Upper lobe of left lung (tissue), 6 donors: ENCODE measurements at regions not wholly inside any gene's neighbourhood (a gene's known extent, or its start where the extent isn't known, plus 50 kb on each side); places are given as distances from the start of the nearest gene placed in this dataset.

ENCODE experiments used
- ATAC-seq, 2 donors: fragments of 200-7000 bp; cut with Tn5 transposase; one replicate each; pipeline ENCODE4 v1.9.1; 2022; ENCODE audit warnings: mild to moderate bottlenecking in 2 of 2, moderate library complexity in 2 of 2; ENCODE audit not compliant: low FRiP score in 2 of 2
- DNase-seq, 2 donors: peaks; one replicate each; pipeline ENCODE4 v3.0.0-alpha.2; 2019 to 2020
- H3K27ac ChIP-seq, 4 donors: fragments of 200-600 bp; sonication (generic); one replicate each; pipeline ENCODE4 v1.5.1; 2016 to 2019
- H3K27me3 ChIP-seq, 4 donors: fragments of 200-600 bp; sonication (generic); one replicate each; pipeline ENCODE4 v1.5.1; 2017 to 2019
- H3K36me3 ChIP-seq, 4 donors: fragments of 200-600 bp; sonication (generic); one replicate each; pipeline ENCODE4 v1.5.1; 2016 to 2019
- H3K4me1 ChIP-seq, 4 donors: fragments of 200-600 bp; sonication (generic); one replicate each; pipeline ENCODE4 v1.5.1; 2018 to 2019
- H3K4me3 ChIP-seq, 4 donors: fragments of 200-600 bp; sonication (generic); one replicate each; pipeline ENCODE4 v1.5.1; 2017 to 2019; ENCODE audit warnings: mild to moderate bottlenecking in 2 of 4, moderate library complexity in 1 of 4
- H3K9me3 ChIP-seq, 4 donors: fragments of 200-600 bp; sonication (generic); one replicate each; pipeline ENCODE4 v1.5.1; 2018 to 2019
- EP300 ChIP-seq, 4 donors: sonication (generic); formaldehyde crosslinking; IDR thresholded peaks; one replicate each; pipeline ENCODE4 v1.5.1; 2017; ENCODE audit warnings: antibody characterized with exemption in 4 of 4, control low read depth in 2 of 4
- POLR2A ChIP-seq, 4 donors: fragments of 450-650 bp; IDR thresholded peaks; one replicate each; pipeline ENCODE4 v1.5.1; 2016 to 2017; ENCODE audit warnings: antibody characterized with exemption in 4 of 4, mild to moderate bottlenecking in 2 of 4
- POLR2AphosphoS5 ChIP-seq, 2 donors: sonication (generic); formaldehyde crosslinking; IDR thresholded peaks; one replicate each; pipeline ENCODE4 v1.5.1; 2017; ENCODE audit warnings: antibody characterized with exemption in 2 of 2
- WGBS, 2 donors: methylation state at CpG; one replicate each; pipeline ENCODE4 v1.1.5; 2017 to 2018; 5-methylcytosine and 5-hydroxymethylcytosine counted together
- TF ChIP-seq, protein P1 (sequence below), 6 experiments: fragments of 450-650 bp in 4 of 6; fragments of 200-600 bp in 2 of 6; sonication (generic) in 2 of 6; IDR thresholded peaks; one replicate each; pipeline ENCODE4 v1.5.1; 2016 to 2019; ENCODE audit warnings: antibody characterized with exemption in 6 of 6
- donor health status: DM: no; HTN: no; CAD: no; lungs with moderate emphysema.
- donor health status: DM: no; HTN: yes; CAD: no; lungs with severe emphysema.

DNA sequence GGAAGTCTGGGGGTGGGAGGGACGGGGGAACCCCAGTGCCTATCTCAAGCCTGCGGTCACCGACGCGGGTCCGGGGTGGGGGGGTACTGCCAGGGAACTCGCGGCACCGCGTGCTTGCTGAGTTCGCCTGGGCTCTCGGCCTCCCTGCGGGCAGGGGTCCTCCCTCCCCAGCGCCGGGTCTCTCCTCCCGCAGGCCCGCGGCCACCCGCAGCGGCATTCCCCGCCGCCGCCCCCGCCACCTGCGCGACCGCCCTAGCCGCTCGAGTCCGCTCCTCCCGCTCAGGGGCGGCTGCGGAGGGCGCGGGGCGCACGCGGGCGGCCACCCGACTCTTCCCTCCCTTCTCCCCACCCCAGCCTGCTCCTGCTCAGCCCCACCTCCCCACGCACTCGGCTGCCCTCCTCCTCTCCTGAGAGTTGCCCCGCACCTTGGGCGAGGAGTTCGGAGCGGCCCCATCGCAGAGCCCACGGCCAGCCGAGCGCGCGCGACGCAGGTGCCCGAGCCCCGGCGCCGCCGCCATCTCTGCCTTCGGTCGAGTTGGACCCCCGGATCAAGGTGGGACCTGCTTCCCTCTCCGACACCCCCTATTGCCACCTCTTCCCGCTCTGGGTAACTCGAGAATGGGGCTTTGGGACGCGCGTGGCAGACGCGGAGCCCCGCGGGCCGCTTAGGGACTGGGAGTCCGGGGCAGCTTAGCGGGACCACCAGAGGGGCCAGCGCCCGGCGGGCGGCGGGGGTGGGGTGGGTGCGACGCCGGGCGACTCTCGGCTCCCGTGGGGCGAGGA, 105.0 kb downstream of the LEPR start:
- Histone ChIP-seq H3K9me3 (no peaks in the 10 kb centered on the region), H3K27me3 (peaks cover 0 to 12% (median 9%) of the 10 kb centered on the region in 4 donors), H3K36me3 (peaks cover 0 to 2% (median 0%) of the 10 kb centered on the region in 4 donors), H3K4me3 (peak overlapping the region; percentile 38 to 58 (median 47)), H3K4me1 (peaks cover 4 to 13% (median 8%) of the 10 kb centered on the region in 4 donors), H3K27ac (peak overlapping the region; percentile 61 to 86 (median 75))
- TF ChIP-seq EP300 (IDR thresholded peaks at IDR 0.05), result no peak
- TF ChIP-seq POLR2AphosphoS5 (IDR thresholded peaks at IDR 0.05), result no peak
- TF ChIP-seq, protein P1, sequence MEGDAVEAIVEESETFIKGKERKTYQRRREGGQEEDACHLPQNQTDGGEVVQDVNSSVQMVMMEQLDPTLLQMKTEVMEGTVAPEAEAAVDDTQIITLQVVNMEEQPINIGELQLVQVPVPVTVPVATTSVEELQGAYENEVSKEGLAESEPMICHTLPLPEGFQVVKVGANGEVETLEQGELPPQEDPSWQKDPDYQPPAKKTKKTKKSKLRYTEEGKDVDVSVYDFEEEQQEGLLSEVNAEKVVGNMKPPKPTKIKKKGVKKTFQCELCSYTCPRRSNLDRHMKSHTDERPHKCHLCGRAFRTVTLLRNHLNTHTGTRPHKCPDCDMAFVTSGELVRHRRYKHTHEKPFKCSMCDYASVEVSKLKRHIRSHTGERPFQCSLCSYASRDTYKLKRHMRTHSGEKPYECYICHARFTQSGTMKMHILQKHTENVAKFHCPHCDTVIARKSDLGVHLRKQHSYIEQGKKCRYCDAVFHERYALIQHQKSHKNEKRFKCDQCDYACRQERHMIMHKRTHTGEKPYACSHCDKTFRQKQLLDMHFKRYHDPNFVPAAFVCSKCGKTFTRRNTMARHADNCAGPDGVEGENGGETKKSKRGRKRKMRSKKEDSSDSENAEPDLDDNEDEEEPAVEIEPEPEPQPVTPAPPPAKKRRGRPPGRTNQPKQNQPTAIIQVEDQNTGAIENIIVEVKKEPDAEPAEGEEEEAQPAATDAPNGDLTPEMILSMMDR (IDR thresholded peaks at IDR 0.05), result no peak
- TF ChIP-seq POLR2A (IDR thresholded peaks at IDR 0.05), result no peak
- 3 to 5% methylated on average over 23 to 58 of the region's 87 CpGs for WGBS, 2 donors
- ATAC-seq (peak in 1 of 2 donors; percentile 70), DNase-seq (peak in 1 of 2 donors; percentile 85)

DNA sequence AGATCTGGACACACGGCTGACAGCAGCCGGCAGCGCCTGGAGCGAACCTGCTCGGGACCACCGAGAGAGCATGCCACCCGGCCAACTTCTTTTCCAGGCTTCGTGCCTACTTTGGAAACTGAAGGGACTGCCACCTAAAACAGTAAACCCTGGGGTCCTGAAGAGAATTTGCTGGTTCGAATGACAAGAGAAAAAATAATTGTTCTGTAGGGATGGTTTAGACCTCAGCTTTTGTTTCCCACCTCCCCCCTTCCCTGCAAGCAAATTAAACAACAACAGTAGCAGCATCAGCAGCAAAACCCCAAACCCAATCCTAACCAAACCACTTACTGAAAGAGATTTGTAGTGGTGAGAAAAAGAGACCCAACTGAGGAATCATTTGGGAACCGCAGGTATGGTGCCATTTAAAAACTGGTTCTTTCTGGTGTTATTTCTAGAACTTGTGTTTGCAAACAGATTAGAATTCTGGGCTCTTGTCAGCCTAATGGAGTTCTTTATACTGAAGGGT, 105.6 kb downstream of the LEPR start:
- Histone ChIP-seq H3K9me3 (no peaks in the 10 kb centered on the region), H3K27me3 (peaks cover 0 to 12% (median 9%) of the 10 kb centered on the region in 4 donors), H3K36me3 (peaks cover 0 to 2% (median 0%) of the 10 kb centered on the region in 4 donors), H3K4me1 (peaks cover 4 to 13% (median 8%) of the 10 kb centered on the region in 4 donors), H3K4me3 (peak overlapping the region; percentile 5 to 58 (median 46)), H3K27ac (peak overlapping the region; percentile 61 to 86 (median 75))
- ATAC-seq (no peak), DNase-seq (no peak)
- WGBS, 2 donors, result 24 to 34% methylated on average over 2 to 5 of the region's 10 CpGs
- TF ChIP-seq EP300 (IDR thresholded peaks at IDR 0.05), result no peak
- TF ChIP-seq POLR2AphosphoS5 (IDR thresholded peaks at IDR 0.05), result no peak

DNA sequence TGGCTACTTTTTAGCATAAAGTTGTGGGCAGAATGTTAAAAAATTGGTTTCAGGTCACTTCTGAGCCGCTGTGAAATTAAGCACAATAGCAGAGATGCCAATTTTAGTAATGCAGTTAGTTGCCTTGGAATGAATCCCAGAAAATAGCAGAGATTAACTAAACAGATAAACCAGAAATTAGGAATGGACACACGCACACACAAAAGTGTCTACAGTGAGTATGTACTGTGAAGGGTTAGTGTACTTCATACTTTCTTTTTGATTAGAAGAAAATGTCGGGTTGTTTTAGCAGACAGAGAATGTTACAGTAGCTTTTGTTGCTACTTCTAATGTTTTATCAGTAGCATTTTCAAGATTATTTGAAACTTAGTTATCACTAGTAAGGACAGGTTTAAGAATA, 106.7 kb downstream of the LEPR start:
- DNase-seq (no peak), ATAC-seq (peak in 1 of 2 donors; percentile 21)
- H3K27me3 ChIP-seq, result peaks cover 0 to 12% (median 9%) of the 10 kb centered on the region in 4 donors
- no peaks in the 10 kb centered on the region for H3K9me3 ChIP-seq
- TF ChIP-seq POLR2AphosphoS5 (IDR thresholded peaks at IDR 0.05) (no peak), EP300 (IDR thresholded peaks at IDR 0.05) (no peak), POLR2A (IDR thresholded peaks at IDR 0.05) (no peak)
- TF ChIP-seq, protein P1 (IDR thresholded peaks at IDR 0.05), result no peak
- 34 to 41% methylated on average over 3 of the region's 3 CpGs for WGBS, 2 donors
- peaks cover 4 to 13% (median 8%) of the 10 kb centered on the region in 4 donors for H3K4me1 ChIP-seq
- H3K27ac ChIP-seq, result peak overlapping the region in 2 of 4 donors; percentile 75 to 86
- peak overlapping the region in 3 of 4 donors; percentile 38 to 58 (median 55) for H3K4me3 ChIP-seq
- peaks cover 0 to 2% (median 0%) of the 10 kb centered on the region in 4 donors for H3K36me3 ChIP-seq

DNA sequence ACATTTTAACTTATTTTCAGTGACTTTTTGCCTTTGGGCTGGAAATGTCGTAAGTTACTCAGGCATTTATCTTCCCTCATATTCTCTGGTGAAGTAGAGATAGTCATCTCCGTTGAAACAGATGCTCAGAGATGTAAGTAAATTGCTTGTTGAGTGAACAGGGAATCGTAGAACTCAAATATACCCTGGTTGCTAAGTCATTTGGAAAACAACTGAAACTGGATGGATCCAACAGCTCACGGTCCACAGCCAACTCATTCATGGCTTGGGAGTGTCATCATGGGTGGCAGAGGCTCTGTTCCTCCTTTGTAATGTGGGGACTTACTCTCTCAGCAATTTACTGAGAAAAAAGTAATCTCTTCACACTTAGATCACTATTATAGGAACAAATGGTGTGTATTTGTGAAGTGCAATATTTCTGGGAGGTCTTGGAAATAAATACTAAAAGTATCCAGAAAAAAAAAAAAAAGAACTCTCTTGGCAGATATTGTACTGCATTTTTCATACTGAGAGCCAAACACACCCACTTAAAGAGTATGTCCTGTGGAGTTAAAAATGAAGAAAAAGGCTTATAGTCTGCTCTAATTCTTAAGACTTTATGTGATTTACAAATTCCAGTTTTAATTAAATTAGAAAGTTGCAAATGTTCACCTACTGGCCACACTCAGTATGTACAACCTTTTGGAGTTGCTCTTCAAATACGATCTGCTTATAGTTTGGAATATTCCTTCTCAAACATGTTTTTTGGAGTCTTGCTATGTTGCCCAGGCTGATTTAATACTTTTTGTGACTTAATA, 107.4 kb downstream of the LEPR start:
- Histone ChIP-seq H3K27ac (peak overlapping the region in 2 of 4 donors; percentile 33 to 86), H3K27me3 (peaks cover 0 to 12% (median 9%) of the 10 kb centered on the region in 4 donors), H3K36me3 (peaks cover 0 to 2% (median 0%) of the 10 kb centered on the region in 4 donors), H3K9me3 (no peaks in the 10 kb centered on the region), H3K4me3 (peak overlapping the region in 3 of 4 donors; percentile 38 to 58 (median 55)), H3K4me1 (peaks cover 4 to 13% (median 8%) of the 10 kb centered on the region in 4 donors)
- 47 to 52% methylated on average over 5 of the region's 5 CpGs for WGBS, 2 donors
- DNase-seq, result no peak
- ATAC-seq, result peak in 1 of 2 donors; percentile 74
- TF ChIP-seq, protein P1 (IDR thresholded peaks at IDR 0.05), result peak in 1 of 6 experiments; percentile 22
- no peak for TF ChIP-seq POLR2AphosphoS5 (IDR thresholded peaks at IDR 0.05)
- no peak for TF ChIP-seq POLR2A (IDR thresholded peaks at IDR 0.05)
- no peak for TF ChIP-seq EP300 (IDR thresholded peaks at IDR 0.05)
